Spinal cord (tissue), 9 donors: ENCODE measurements at regions not wholly inside any gene's neighbourhood (a gene's known extent, or its start where the extent isn't known, plus 50 kb on each side); places are given as distances from the start of the nearest gene placed in this dataset.
A peak's percentile ranks its signal among the peaks of the same experiment; 100 is the strongest.
"Not testable (repeated sequence)": the region's sequence is repeated elsewhere in the genome, so short reads cannot be mapped to it uniquely, and the experiment has no call there.

ENCODE experiments used
- DNase-seq, 6 donors: peaks; one replicate each; pipeline versions ENCODE4 v3.0.0 to v3.0.0-alpha.2; 2013 to 2015; ENCODE audit warnings: low spot score in 6 of 6, low read depth in 4 of 6
- H3K27ac ChIP-seq: one replicate; pipeline ENCODE4 v1.5.1; 2013; ENCODE audit warnings: low read depth, low read length, control low read depth
- H3K27me3 ChIP-seq: one replicate; pipeline ENCODE4 v1.6.1; 2013; ENCODE audit warnings: low read length; ENCODE audit not compliant: control insufficient read depth, insufficient read depth
- H3K36me3 ChIP-seq: one replicate; pipeline ENCODE4 v1.6.1; 2013; ENCODE audit warnings: low read length; ENCODE audit not compliant: control insufficient read depth, insufficient read depth
- H3K4me1 ChIP-seq: one replicate; pipeline ENCODE4 v1.6.1; 2013; ENCODE audit warnings: low read length; ENCODE audit not compliant: control insufficient read depth, insufficient read depth
- H3K4me3 ChIP-seq: one replicate; pipeline ENCODE4 v1.5.1; 2013; ENCODE audit warnings: low read depth, low read length, control low read depth
- H3K9me3 ChIP-seq: one replicate; pipeline ENCODE4 v1.6.1; 2013; ENCODE audit warnings: low read length; ENCODE audit not compliant: control insufficient read depth, insufficient read depth
- WGBS: methylation state at CpG from one replicate; pipeline ENCODE4 v1.1.5; 2013; ENCODE audit warnings: missing lambda C conversion rate; ENCODE audit not compliant: insufficient coverage; 5-methylcytosine and 5-hydroxymethylcytosine counted together
- donor health status: healthy.

DNA sequence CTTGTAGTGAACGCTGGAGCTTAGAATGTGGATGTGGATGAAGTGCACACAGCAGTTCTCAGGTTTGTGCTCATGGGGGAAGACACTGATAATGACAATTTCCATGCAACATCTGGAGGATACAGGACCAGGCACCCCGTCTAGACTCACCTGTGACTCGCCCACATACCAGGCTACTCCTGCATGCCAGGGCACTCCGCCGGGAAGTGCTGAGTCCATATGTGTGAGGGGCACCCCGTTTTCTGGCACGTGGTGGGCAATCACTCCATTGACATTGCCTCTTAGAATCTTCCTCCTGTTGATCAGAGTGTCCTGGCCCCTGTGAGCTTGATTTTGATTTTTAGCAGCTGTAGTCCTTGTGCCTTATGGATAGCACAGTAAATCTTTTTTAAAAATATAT is 90.9 kb upstream of the LRPAP1 start:
- 80% methylated on average over 5 of the region's 7 CpGs for WGBS
- H3K4me1 ChIP-seq: peaks cover 10% of the 10 kb centered on the region
- H3K4me3 ChIP-seq: no peak overlapping the region
- H3K9me3 ChIP-seq: no peaks in the 10 kb centered on the region
- H3K36me3 ChIP-seq: no peaks in the 10 kb centered on the region
- no peak for DNase-seq
- H3K27me3 ChIP-seq: no peaks in the 10 kb centered on the region
- no peak overlapping the region for H3K27ac ChIP-seq

DNA sequence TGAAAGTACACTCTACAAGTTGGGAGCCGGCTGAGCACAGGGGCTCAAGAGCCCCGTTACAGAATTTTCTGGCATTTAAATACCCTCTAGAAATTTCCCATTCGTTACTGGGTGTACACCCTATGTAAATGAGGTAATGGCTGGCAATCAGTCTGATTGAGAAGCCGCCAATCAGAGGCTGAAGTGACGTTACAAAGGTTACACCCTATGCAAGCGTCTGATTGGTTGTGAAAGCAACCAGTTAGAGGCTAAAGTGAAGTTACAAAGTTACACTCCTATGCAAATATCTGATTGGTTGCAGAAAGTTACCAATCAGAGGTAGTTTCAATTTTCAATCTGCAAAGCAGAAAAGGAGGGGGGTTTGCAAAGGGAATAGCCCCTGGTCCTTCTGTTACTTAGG is 88.1 kb upstream of the LRPAP1 start:
- not testable (repeated sequence) for DNase-seq, H3K4me3 ChIP-seq, H3K36me3 ChIP-seq, H3K27me3 ChIP-seq, H3K27ac ChIP-seq, H3K9me3 ChIP-seq
- peaks cover 10% of the 10 kb centered on the region for H3K4me1 ChIP-seq
- WGBS: 20% methylated on average over 1 of the region's 6 CpGs

DNA sequence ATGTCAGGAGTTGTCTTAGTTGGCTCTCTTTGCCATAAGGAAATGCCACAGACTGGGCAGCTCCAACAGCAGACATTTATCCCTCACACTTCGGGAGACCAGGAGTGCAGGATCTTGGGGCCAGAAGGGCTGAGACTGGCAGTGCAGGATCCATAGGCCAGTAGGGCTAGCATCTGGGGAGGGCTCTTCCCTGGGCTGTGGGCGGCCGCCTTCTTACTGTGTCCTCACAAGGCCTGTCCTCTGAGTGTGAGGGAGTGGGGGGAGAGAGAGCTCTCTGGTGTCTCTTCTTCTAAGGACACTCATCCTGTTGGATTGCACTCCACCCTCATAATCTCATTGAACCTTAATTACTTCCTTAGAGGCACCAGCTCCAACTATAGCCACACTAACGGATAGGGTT is 87.5 kb upstream of the LRPAP1 start:
- H3K4me1 ChIP-seq: peaks cover 11% of the 10 kb centered on the region
- not testable (repeated sequence) for H3K36me3 ChIP-seq, H3K27me3 ChIP-seq, H3K4me3 ChIP-seq, H3K27ac ChIP-seq, DNase-seq, H3K9me3 ChIP-seq
- WGBS: no CpG with 5 or more reads among the region's 4 CpGs

DNA sequence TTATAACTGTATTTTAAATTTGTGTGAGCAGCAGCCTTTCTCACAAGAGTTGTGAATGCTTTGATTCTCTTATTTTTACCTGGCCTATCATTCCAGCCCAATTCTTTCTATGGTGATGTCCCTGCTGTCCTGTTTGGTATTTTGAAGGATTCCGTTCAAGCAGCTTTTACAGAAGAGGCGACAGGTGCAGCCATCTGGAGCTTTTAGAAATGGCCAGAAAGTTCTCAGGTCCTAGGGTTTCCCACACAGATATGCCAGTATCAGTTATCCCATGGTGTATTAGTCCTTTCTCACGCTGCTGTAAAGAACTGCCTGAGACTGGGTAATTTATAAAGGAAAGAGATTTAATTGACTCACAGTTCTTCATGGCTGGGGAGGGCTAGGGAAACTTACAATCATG is 86.1 kb upstream of the LRPAP1 start:
- DNase-seq: not testable (repeated sequence)
- WGBS: no CpG with 5 or more reads among the region's 3 CpGs

DNA sequence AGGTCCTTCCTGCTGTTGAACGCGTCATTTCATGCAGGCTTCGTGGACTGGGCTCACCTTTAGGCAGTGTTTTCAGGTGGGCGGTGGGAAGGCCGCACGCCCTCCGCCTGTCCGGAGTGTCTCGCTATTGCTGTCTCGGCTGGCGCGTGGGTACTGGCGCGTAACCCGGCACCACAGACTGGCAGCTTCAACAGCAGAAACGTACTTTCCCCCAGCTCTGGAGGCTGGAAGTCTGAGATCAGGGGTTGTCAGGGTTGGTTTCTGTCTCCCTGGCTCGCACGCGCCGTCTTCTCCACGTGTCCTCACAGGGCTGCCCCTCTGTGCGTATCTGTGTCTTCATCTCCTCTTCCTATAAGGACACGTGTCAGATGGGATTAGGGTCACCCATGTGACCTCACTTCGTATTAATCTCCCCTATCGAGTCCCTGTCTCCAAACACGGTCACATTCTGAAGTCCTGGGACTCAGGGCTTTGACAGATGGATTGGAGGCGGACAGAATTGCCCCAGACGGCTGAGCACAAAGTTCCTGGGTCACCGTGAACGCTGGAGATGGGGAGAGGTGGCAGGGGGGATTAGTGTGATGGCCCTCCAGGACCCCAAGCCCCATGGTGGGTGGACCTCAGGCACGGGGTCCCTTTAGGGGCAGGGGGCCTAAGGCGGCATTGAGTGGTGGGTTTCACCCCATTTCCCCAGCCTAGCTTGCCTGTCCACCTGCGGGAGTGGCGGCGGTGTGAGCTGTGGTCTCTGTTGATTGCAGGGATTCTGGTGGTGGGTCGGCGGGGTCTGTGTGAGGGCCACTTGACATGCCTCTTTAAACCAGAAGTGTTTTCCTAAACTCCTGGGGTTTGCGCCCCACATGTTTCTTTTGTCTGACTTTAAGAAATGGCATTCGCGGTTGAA is 83.4 kb upstream of the LRPAP1 start:
- 88% methylated on average over 33 of the region's 40 CpGs for WGBS
- no peak for DNase-seq
- peaks cover 12% of the 10 kb centered on the region for H3K4me1 ChIP-seq
- H3K27me3 ChIP-seq: no peaks in the 10 kb centered on the region
- H3K27ac ChIP-seq: no peak overlapping the region
- H3K4me3 ChIP-seq: no peak overlapping the region
- H3K9me3 ChIP-seq: no peaks in the 10 kb centered on the region
- H3K36me3 ChIP-seq: no peaks in the 10 kb centered on the region

More for the DNA sequence above, 86.1 kb upstream of the LRPAP1 start:
- not testable (repeated sequence) for H3K4me3 ChIP-seq, H3K27ac ChIP-seq, H3K9me3 ChIP-seq, H3K36me3 ChIP-seq, H3K27me3 ChIP-seq
- peaks cover 12% of the 10 kb centered on the region for H3K4me1 ChIP-seq

DNA sequence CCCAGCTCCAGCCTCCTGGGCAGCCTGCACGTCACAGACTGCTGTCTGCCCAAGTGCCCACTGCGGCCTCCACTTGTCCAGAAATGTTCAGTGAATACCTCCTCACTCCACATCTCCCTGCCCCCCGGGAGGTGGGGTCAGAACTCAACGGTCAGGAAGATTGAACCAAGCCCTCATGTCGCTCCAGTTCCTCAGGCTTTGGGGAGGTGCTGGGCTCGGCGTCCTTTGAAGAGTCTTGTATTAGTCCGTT is 82.4 kb upstream of the LRPAP1 start:
- 93% methylated on average over 7 of the region's 8 CpGs for WGBS
- no peak overlapping the region for H3K27ac ChIP-seq
- H3K9me3 ChIP-seq: no peaks in the 10 kb centered on the region
- DNase-seq: no peak
- H3K4me3 ChIP-seq: no peak overlapping the region
- H3K27me3 ChIP-seq: no peaks in the 10 kb centered on the region
- H3K4me1 ChIP-seq: peaks cover 12% of the 10 kb centered on the region
- no peaks in the 10 kb centered on the region for H3K36me3 ChIP-seq

DNA sequence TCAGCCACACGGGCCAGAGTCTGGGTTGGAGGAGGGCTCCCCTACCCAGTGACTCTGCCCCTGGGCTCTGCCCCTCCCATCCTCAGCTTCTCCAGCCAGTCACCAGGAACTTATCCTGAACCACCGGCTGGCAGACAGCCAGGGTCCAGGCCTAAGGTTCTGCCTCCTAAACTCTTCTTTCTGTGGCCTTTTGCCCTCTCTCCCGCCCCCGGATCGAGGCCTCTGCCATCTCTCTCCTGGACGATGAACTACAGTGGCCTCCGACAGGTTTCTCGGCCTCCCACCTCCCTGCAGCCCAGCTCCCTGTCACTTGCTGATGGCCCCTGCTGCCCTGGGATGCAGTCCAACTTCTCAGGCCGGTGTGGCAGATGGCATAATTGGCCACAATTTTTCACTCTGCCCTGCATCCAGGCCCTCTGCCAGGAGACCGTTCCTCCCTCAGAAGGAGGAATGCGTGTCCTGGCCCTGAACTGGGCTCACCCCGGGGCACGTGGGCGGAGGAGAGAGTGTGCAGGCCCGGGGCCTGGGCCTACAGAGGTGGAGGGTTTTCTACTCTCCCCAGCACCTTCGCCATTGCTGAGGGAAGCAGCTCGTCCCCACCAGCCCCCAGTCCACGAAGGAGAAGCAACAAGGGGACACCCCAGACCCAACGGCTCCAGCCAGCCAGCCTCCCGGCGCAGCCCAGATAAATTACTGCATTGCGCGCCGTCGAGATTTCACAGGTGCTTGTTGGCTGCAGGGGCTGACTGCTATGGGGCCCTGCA is 81.9 kb upstream of the LRPAP1 start:
- Histone ChIP-seq H3K36me3 (no peaks in the 10 kb centered on the region), H3K27me3 (no peaks in the 10 kb centered on the region), H3K4me1 (peaks cover 12% of the 10 kb centered on the region), H3K4me3 (no peak overlapping the region), H3K27ac (no peak overlapping the region), H3K9me3 (no peaks in the 10 kb centered on the region)
- DNase-seq: peak in 2 of 6 donors; percentile 72 to 75
- 40% methylated on average over 25 of the region's 25 CpGs for WGBS

DNA sequence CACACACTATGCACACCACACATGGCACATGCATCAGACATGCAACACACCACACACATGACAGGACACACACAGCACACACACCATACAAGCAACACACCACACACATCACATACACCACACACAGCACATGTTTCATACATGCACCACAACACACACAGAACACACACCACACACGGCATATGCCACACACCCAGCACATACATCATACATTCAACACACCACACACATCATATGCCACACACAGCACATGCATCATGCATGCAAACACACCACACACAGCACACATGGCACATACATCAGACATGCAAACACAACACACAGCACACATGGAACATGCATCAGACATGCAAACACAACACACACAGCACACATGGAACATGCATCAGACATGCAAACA is 80.7 kb upstream of the LRPAP1 start:
- no peak overlapping the region for H3K4me3 ChIP-seq
- H3K4me1 ChIP-seq: peaks cover 12% of the 10 kb centered on the region
- 100% methylated on average over 1 of the region's 1 CpG for WGBS
- H3K27ac ChIP-seq: no peak overlapping the region
- DNase-seq: no peak
- H3K27me3 ChIP-seq: no peaks in the 10 kb centered on the region
- no peaks in the 10 kb centered on the region for H3K36me3 ChIP-seq
- no peaks in the 10 kb centered on the region for H3K9me3 ChIP-seq

DNA sequence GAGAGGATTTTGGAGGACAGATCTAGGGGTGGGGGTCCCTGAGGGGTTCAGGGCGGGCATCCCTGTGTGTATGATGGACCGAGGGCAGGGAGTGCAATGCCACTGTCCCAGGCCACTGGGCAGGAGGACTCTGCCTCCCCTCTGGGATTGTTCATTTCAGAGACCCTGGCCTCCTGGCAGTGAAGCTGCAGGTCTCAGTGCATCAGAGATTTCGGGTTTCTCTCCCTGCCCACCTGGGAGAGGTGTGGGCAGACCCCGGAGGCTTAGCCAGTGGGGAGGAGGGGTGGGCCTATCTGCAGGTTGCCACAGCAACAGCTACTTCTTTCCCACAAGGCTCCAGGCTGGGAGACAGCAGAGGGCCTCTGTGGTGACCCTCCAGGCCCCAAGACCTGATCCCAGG is 80.1 kb upstream of the LRPAP1 start:
- H3K4me3 ChIP-seq: no peak overlapping the region
- 83% methylated on average over 2 of the region's 4 CpGs for WGBS
- peaks cover 12% of the 10 kb centered on the region for H3K4me1 ChIP-seq
- no peaks in the 10 kb centered on the region for H3K27me3 ChIP-seq
- H3K9me3 ChIP-seq: no peaks in the 10 kb centered on the region
- H3K36me3 ChIP-seq: no peaks in the 10 kb centered on the region
- no peak overlapping the region for H3K27ac ChIP-seq
- DNase-seq: no peak

DNA sequence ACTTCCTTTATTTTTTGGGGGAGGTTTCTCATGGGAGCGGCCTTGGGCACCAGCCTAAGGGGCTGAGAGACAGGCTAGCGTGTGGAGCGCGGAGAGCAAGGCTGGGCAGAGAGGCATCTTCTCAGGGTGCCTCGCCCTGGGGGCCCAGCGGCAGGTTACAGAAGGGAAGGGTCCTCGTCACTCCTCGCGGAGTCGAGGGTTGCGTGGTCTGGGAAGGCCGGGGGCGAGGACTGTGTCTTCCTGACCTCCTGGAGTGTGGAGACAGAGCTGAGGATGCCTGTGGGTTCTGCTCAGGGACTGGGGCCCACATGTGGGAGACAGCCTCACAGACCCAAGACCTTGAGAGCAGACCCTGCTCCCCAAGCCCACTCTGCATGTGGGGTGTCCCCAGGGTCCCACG is 79.6 kb upstream of the LRPAP1 start:
- no peaks in the 10 kb centered on the region for H3K9me3 ChIP-seq
- WGBS: 87% methylated on average over 14 of the region's 14 CpGs
- no peak overlapping the region for H3K4me3 ChIP-seq
- no peaks in the 10 kb centered on the region for H3K27me3 ChIP-seq
- H3K36me3 ChIP-seq: no peaks in the 10 kb centered on the region
- no peak for DNase-seq
- no peak overlapping the region for H3K27ac ChIP-seq
- peaks cover 12% of the 10 kb centered on the region for H3K4me1 ChIP-seq
